Psoas muscle (tissue), 7 donors: ENCODE measurements at regions not wholly inside any gene's neighbourhood (a gene's known extent, or its start where the extent isn't known, plus 50 kb on each side); places are given as distances from the start of the nearest gene placed in this dataset.

Experiments used
- ATAC-seq, 4 donors: fragments of 200-7000 bp; cut with Tn5 transposase; one replicate each; pipeline ENCODE4 v1.9.1; 2020; ENCODE audit warnings: moderate library complexity in 3 of 4, mild to moderate bottlenecking in 2 of 4
- DNase-seq, 2 donors: peaks; one replicate each; pipeline ENCODE4 v3.0.0-alpha.2; 2020
- H3K27ac ChIP-seq: fragments of 200-600 bp; one replicate; pipeline ENCODE4 v1.8.0; 2022
- H3K27me3 ChIP-seq, 3 donors: fragments of 200-600 bp in 1 of 3; one replicate each; pipeline versions ENCODE4 v1.6.1 to v1.8.0; 2013 to 2022; ENCODE audit warnings: low read length in 2 of 3, mild to moderate bottlenecking in 2 of 3, moderate library complexity in 1 of 3; ENCODE audit not compliant: insufficient read depth in 3 of 3
- H3K36me3 ChIP-seq, 2 donors: fragments of 200-600 bp in 1 of 2; one replicate each; pipeline versions ENCODE4 v1.6.1 to v1.8.0; 2013 to 2022; ENCODE audit warnings: low read depth in 1 of 2, mild to moderate bottlenecking in 1 of 2, moderate library complexity in 1 of 2; ENCODE audit not compliant: insufficient read depth in 1 of 2
- H3K4me1 ChIP-seq: fragments of 200-600 bp; one replicate; pipeline ENCODE4 v1.8.0; 2022
- H3K4me3 ChIP-seq: fragments of 200-600 bp; one replicate; pipeline ENCODE4 v1.8.0; 2022; ENCODE audit warnings: mild to moderate bottlenecking
- H3K9me3 ChIP-seq: fragments of 200-600 bp; one replicate; pipeline ENCODE4 v1.8.0; 2022
- CTCF ChIP-seq: fragments of 200-600 bp; IDR thresholded peaks from one replicate; pipeline ENCODE4 v1.8.0; 2022; ENCODE audit warnings: antibody characterized with exemption
- WGBS, 3 donors: extraction: QIAGEN DNeasy Blood & Tissue Kit; methylation state at CpG; one replicate each; pipeline versions ENCODE4 v1.1.6 to v1.1.7; 2013; 5-methylcytosine and 5-hydroxymethylcytosine counted together
- intact Hi-C, 2 donors: fragments of 100-400 bp; cut with DNase I; formaldehyde crosslinking; loops; one replicate each; pipeline versions ENCODE4 v1.11.0 to v1.14.2; 2022
- donor health status: healthy with polysubstance abuse.
- donor health status: DM: no; HTN: no; CAD: no; lungs with moderate emphysema.
- donor health status: Bipolar disorder and iron deficiency.
- donor health status: healthy.
- donor health status: DM: yes; HTN: yes; CAD: no.
- donor health status: DM: no; HTN: no; CAD: no.
- donor health status: DM: yes; HTN: yes; CAD: no.

GRCh38 chr20:52470561-52470960 lies 279.0 kb upstream of the ZFP64 start:
- no peak overlapping the region for H3K4me3 ChIP-seq
- no peaks in the 10 kb centered on the region for H3K4me1 ChIP-seq
- peaks cover 0 to 3% (median 0%) of the 10 kb centered on the region in 3 donors for H3K27me3 ChIP-seq
- TF ChIP-seq CTCF: no peak
- intact Hi-C loops: no loop called here
- H3K36me3 ChIP-seq: no peaks in the 10 kb centered on the region
- DNase-seq: no peak
- ATAC-seq: no peak
- H3K27ac ChIP-seq: no peak overlapping the region
- H3K9me3 ChIP-seq: no peaks in the 10 kb centered on the region

GRCh38 chr20:52469128-52469527 lies 277.5 kb upstream of the ZFP64 start:
- H3K4me1 ChIP-seq: no peaks in the 10 kb centered on the region
- DNase-seq (no peak), ATAC-seq (no peak)
- no peaks in the 10 kb centered on the region for H3K36me3 ChIP-seq
- no peaks in the 10 kb centered on the region for H3K9me3 ChIP-seq
- H3K4me3 ChIP-seq: no peak overlapping the region
- 32 to 41% (median 33%) methylated on average over 9 of the region's 9 CpGs for WGBS, 3 donors
- peaks cover 0 to 3% (median 2%) of the 10 kb centered on the region in 3 donors for H3K27me3 ChIP-seq
- no peak for TF ChIP-seq CTCF
- intact Hi-C loops: no loop called here
- no peak overlapping the region for H3K27ac ChIP-seq

- H3K27me3 ChIP-seq: peaks cover 0 to 3% (median 2%) of the 10 kb centered on the region in 3 donors
- ATAC-seq (no peak), DNase-seq (no peak)
- H3K9me3 ChIP-seq: no peaks in the 10 kb centered on the region
- no peaks in the 10 kb centered on the region for H3K4me1 ChIP-seq
- no peak overlapping the region for H3K4me3 ChIP-seq
- intact Hi-C loops: no loop called here
- no peak for TF ChIP-seq CTCF
- H3K27ac ChIP-seq: no peak overlapping the region
- WGBS, 3 donors: 59 to 65% (median 63%) methylated on average over 6 of the region's 6 CpGs
- H3K36me3 ChIP-seq: no peaks in the 10 kb centered on the region
Observed at GRCh38 chr20:52465991-52466390, 274.4 kb upstream of the ZFP64 start.

DNA sequence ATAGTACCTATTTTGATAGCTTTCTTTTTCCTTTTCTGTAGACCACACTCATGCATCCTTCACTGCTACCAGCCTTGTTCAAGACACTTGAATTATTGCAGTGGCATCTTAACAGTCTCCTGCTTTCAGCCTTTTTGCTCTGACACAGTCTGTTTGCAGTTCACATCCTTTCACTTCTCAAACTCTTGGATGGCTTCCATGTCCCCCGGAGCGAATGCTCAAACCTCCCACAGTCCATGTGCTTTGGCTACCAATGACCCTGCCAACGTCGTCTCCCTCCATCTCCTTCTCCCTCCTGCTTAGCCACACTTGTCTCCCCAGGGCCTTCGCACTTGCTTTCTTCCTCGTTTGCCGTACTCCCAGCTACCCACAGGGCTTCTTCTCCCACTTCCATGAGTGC lies 270.0 kb upstream of the ZFP64 start:
- H3K27ac ChIP-seq: no peak overlapping the region
- ATAC-seq (no peak), DNase-seq (no peak)
- TF ChIP-seq CTCF: no peak
- intact Hi-C loops: no loop called here
- 56 to 66% (median 64%) methylated on average over 7 of the region's 7 CpGs for WGBS, 3 donors
- no peaks in the 10 kb centered on the region for H3K4me1 ChIP-seq
- peaks cover 0 to 2% (median 0%) of the 10 kb centered on the region in 3 donors for H3K27me3 ChIP-seq
- no peak overlapping the region for H3K4me3 ChIP-seq
- H3K36me3 ChIP-seq: no peaks in the 10 kb centered on the region
- H3K9me3 ChIP-seq: no peaks in the 10 kb centered on the region

GRCh38 chr20:52459150-52459549 lies 267.6 kb upstream of the ZFP64 start:
- 83 to 92% (median 87%) methylated on average over 4 of the region's 4 CpGs for WGBS, 3 donors
- Histone ChIP-seq H3K27me3 (no peaks in the 10 kb centered on the region), H3K4me3 (no peak overlapping the region), H3K27ac (no peak overlapping the region), H3K36me3 (no peaks in the 10 kb centered on the region), H3K4me1 (no peaks in the 10 kb centered on the region), H3K9me3 (no peaks in the 10 kb centered on the region)
- no peak for TF ChIP-seq CTCF
- no peak for DNase-seq
- no peak for ATAC-seq
- intact Hi-C loops: no loop called here
